ENCODE measurements at regions not wholly inside any gene's neighbourhood (a gene's known extent, or its start where the extent isn't known, plus 50 kb on each side); places are given as distances from the start of the nearest gene placed in this dataset.
"Not testable (repeated sequence)": the region's sequence is repeated elsewhere in the genome, so short reads cannot be mapped to it uniquely, and the experiment has no call there.

DNA sequence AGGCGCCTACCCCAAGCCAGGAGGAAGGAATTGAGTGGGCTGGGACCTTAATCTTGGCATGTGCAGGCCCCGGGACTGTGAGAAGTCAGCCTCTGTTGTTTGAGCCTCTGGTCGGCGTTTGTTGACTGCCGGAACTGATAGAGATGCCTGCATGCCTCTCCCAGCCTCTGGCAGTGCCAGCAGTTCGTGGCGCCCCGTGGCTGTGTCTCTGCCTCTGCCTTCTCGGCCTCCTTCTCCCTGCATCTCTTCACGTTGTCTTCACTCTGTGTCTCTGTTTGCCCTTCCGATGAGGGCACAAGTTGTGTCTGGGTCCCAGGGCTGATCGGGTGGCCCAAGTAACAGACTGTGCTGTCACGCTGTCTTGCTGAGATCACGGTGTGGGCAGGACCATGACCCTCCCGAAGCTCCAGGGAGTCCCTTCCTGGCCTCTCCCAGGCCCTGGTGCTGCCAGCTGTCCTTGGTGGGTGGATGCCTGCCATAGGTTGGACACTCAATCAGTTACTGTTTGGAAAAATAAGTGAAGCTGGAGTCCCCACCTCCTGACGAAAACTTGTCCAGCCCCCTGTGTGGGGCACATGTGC lies 133.5 kb upstream of the LPCAT1 start:
- DNase-seq, result peak in 4 of 10 donors; percentile 5 to 75 (median 13)
- intact Hi-C loops (cut with DNase I), result no loop called here

- peak in 2 of 10 donors; percentile 9 to 51 for DNase-seq
- intact Hi-C loops (cut with DNase I), result no loop called here
Measured at GRCh38 chr5:1656271-1656975, 132.7 kb upstream of the LPCAT1 start.

DNA sequence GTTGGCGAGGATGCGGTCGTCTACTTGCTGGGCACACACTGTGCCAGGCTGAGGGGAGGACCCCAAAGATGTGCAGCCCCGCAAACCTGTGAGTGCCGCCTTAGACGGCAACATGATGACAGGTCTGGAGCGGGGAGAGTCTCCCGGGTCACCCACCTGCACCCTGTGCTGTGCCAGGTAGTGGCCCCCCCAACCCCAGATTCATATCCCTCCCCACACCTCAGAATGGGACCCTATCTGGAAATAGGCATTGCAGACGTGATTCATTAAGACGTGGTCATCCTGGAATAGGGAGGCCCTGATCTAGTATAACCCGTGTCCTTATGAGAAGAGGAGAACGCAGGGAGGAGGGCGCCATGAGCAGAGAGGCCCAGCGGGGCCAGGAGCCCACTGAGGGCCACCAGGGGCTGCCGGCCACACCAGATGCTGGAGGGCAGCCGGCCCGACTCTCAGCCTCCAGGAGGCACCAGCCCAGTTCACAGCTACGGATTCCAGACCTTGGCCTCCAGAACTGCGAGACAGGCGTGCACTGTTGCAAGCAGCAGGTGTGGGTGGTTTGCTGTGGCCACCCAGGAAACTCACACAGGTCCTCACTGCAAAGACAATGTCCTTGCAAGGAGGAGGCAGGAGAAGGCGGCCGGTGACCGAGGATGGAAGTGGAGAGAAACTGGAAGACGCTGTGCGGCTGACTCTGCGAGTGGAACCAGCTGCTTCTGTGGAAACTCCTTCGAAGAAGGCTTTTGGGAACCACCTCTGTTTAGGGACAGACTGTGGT lies 131.9 kb upstream of the LPCAT1 start:
- intact Hi-C loops (cut with DNase I), result no loop called here
- peak in 2 of 10 donors; percentile 7 to 57 for DNase-seq

GRCh38 chr5:1654786-1655495 lies 131.2 kb upstream of the LPCAT1 start:
- intact Hi-C loops (cut with DNase I), result no loop called here
- peak in 2 of 10 donors; percentile 5 to 24 for DNase-seq

DNA sequence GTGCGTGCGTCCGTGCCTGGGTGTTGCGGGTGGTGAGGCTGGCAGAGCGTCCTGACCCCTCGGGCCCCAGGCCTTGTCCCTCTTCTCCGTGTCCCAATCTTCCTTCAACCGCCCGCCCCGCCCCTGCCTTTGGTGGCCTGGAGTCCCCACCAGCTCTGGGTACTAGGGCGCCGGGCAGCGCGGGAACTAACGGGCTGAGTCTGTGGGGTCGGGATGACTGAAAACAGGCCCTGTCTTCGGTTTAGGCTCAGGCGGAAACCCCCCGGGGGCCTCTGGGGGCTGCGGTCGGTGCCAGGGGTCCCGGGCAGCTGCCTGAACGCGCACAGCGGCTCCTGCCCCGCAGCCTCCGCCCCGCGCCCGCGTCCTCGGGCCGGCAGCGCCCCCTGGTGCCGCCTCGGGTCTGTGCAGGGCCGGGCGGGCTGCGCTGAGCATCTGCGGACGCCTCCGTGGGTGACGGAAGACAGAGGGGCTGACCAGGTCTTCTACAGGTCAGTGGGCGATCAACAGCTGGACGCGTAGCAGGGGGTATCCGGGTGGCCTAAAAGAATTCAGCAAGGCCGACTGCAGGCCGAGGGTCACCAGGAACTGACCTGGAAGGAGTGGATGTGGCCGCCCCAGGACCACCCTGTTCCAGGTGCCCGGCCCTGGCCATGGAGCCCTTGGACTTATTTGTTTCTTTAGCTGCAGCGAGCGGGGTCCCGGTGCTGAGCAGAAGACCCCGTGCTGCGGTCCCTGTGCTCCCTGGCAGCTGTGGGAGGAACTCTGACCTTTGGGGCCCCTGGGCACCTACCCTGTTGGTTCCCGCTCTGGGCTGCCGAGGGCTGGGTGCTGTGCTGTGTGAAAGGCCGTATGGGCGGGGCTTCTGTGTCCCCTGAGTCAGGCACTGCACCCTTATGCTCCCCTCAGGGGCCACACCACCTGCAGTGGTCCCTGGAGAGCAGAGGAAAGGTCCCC lies 130.2 kb upstream of the LPCAT1 start:
- intact Hi-C loops (cut with DNase I), result not testable (repeated sequence)
- DNase-seq, result peak in 4 of 10 donors; percentile 14 to 85 (median 46)

GRCh38 chr5:1652873-1653697 lies 129.3 kb upstream of the LPCAT1 start:
- intact Hi-C loops (cut with DNase I), result no loop called here
- peak in 4 of 10 donors; percentile 12 to 82 (median 44) for DNase-seq

GRCh38 chr5:1651971-1652872 lies 128.5 kb upstream of the LPCAT1 start:
- intact Hi-C loops (cut with DNase I), result no loop called here
- peak in 2 of 10 donors; percentile 51 to 79 for DNase-seq

- peak in 1 of 10 donors; percentile 16 for DNase-seq
- intact Hi-C loops (cut with DNase I), result no loop called here
Measured at GRCh38 chr5:1651250-1651649, 127.5 kb upstream of the LPCAT1 start.

DNA sequence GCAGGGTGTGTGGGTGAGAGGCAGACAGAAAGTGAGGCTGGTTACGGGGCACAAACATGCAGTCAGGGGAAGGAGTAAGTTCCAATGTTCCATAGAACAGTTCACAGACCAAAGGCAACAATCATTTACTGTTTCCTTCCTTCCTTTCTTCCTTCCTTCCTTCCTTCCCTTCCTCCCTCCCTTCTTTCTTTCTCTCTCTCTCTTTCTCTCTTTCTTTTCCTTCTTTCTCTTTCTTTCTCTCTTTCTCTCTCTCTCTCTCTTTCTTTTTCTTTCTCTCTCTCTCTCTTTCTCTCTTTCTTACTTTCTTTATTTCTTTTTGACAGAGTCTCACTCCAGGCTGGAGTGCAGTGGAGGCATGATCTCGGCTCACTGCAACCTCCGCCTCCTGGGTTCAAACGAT lies 125.8 kb upstream of the LPCAT1 start:
- DNase-seq, result peak in 1 of 10 donors; percentile 24
- intact Hi-C loops (cut with DNase I), result loop anchor here (10.0 kb wide), 3 partner anchors 125 to 725 kb away; partner anchors contain the start of gene LPCAT1

GRCh38 chr5:1648806-1649205 lies 125.0 kb upstream of the LPCAT1 start:
- intact Hi-C loops (cut with DNase I), result loop anchor here (10.0 kb wide), 3 partner anchors 124 to 724 kb away; partner anchors contain the start of gene LPCAT1
- DNase-seq, result no peak

DNA sequence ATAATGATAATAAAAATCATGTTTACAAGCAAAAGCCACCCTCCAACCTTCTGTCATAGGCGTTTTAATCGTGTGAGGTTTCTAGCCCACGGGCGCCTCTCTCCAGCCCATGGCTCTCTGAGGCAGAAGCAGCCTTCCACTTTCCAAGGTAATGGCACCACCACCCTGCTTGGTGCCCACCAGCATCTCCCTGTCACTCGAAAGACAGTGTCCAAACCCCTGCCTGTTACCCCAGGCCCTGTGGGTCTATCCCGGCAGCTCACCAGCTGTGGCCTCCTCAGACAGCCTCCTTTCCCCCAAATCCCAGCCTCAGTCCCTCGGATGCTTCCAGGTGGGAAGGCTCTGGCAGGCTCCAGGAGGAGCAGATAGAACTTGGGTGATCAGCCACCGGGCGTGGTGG lies 123.8 kb upstream of the LPCAT1 start:
- DNase-seq, result peak in 1 of 10 donors; percentile 58
- intact Hi-C loops (cut with DNase I), result loop anchor here (10.0 kb wide), 3 partner anchors 123 to 723 kb away; partner anchors contain the start of gene LPCAT1

- peak; percentile 69 to 96 (median 83) for DNase-seq
- intact Hi-C loops (cut with DNase I), result loop anchor here (5.0 to 10.0 kb wide), 4 partner anchors 120 to 720 kb away; partner anchors contain the start of gene LPCAT1
Measured at GRCh38 chr5:1644810-1645571, 121.2 kb upstream of the LPCAT1 start.

GRCh38 chr5:1644393-1644809 lies 120.6 kb upstream of the LPCAT1 start:
- DNase-seq, result peak in 2 of 10 donors; percentile 70 to 77
- intact Hi-C loops (cut with DNase I), result loop anchor here (5.0 to 10.0 kb wide), 4 partner anchors 120 to 720 kb away; partner anchors contain the start of gene LPCAT1

DNA sequence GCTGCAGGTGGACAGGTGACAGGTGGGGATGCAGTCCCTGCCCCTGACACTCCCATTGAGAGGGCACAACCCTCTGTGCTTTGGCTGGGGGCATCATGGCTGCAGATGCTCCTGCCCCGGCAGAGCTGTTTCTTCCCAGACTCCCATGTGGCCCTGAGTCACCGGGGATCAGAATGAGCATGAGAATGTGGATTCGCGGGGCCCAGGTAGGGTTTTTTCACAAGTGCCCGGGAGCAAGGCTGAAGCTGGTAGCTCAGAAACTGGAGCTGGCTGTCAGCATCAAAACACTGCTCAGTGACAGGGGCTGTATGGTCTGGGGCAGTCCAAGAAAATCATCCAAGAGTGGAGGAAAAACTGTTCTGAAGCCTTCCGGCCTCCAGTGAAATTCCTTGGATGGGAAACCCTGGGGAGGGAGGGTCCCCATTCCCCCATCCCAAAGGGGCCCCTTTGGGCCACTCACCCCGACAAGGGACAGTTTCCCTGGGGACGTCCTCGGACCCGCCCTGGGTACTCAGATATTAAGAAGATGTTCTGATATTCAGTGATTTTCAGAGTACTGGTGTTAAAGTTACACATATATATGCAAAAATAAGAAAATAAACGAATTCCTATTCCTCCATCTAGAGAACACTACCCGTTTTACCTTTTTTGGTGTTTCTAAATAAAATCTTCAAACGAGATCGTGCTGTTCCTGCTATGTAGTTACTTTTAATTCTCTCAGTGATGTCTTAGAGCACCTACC lies 120.1 kb upstream of the LPCAT1 start:
- intact Hi-C loops (cut with DNase I), result loop anchor here (5.0 to 10.0 kb wide), 4 partner anchors 119 to 719 kb away; partner anchors contain the start of gene LPCAT1
- peak in 2 of 10 donors; percentile 68 to 79 for DNase-seq

DNA sequence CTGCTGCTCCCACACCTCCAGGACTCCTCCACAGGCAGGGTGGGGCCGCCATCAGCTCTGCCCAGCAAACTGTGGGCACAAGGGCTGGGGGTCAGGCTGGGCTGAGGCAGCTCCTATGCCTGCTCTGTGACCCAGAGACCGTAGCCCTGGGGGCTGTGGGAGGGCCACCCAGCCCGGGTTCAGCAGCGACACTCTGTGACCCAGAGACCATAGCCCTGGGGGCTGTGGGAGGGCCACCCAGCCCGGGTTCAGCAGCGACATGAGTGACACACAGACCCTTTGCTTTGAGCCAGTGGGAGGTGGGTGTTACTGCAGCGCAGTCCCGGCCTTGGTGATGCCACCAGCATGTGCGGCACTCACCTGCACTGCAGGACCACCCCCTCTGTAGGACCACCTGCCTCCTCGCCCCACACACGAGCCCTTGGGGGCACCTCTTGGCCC lies 118.9 kb upstream of the LPCAT1 start:
- DNase-seq, result peak in 2 of 10 donors; percentile 50 to 58
- intact Hi-C loops (cut with DNase I), result loop anchor here (5.0 to 10.0 kb wide), 4 partner anchors 118 to 718 kb away; partner anchors contain the start of gene LPCAT1
